Mucosa of rectum (tissue), 2 donors: ENCODE measurements at regions not wholly inside any gene's neighbourhood (a gene's known extent, or its start where the extent isn't known, plus 50 kb on each side); places are given as distances from the start of the nearest gene placed in this dataset.

ENCODE experiments used
- H3K27ac ChIP-seq, 2 donors: one replicate each; pipeline ENCODE4 v1.7.0; 2013; ENCODE audit warnings: inconsistent platforms in 2 of 2, low read depth in 2 of 2, low read length in 2 of 2
- H3K27me3 ChIP-seq, 2 donors: one replicate each; pipeline ENCODE4 v1.7.0; 2013; ENCODE audit warnings: low read length in 2 of 2; ENCODE audit not compliant: control insufficient read depth in 2 of 2, insufficient read depth in 2 of 2
- H3K36me3 ChIP-seq, 2 donors: one replicate each; pipeline ENCODE4 v1.7.0; 2013; ENCODE audit warnings: low read length in 2 of 2; ENCODE audit not compliant: control insufficient read depth in 2 of 2, insufficient read depth in 2 of 2
- H3K4me1 ChIP-seq, 2 donors: one replicate each; pipeline ENCODE4 v1.7.0; 2013; ENCODE audit warnings: low read length in 2 of 2, mild to moderate bottlenecking in 1 of 2; ENCODE audit not compliant: control insufficient read depth in 2 of 2, insufficient read depth in 2 of 2
- H3K4me3 ChIP-seq, 2 donors: one replicate each; pipeline ENCODE4 v1.7.0; 2013; ENCODE audit warnings: low read length in 2 of 2
- H3K9ac ChIP-seq, 2 donors: one replicate each; pipeline ENCODE4 v1.7.0; 2013; ENCODE audit warnings: low read length in 2 of 2, low read depth in 1 of 2, mild to moderate bottlenecking in 1 of 2
- H3K9me3 ChIP-seq, 2 donors: one replicate each; pipeline ENCODE4 v1.7.0; 2013; ENCODE audit warnings: low read length in 2 of 2; ENCODE audit not compliant: control insufficient read depth in 2 of 2
- donor health status: healthy.
- donor health status: Normal muscosa, but diverticular disease.

- Histone ChIP-seq H3K9ac (no peak overlapping the region), H3K27me3 (no peaks in the 10 kb centered on the region)
Measured at GRCh38 chr6:14945461-14946185, 300.2 kb upstream of the JARID2 start.

DNA sequence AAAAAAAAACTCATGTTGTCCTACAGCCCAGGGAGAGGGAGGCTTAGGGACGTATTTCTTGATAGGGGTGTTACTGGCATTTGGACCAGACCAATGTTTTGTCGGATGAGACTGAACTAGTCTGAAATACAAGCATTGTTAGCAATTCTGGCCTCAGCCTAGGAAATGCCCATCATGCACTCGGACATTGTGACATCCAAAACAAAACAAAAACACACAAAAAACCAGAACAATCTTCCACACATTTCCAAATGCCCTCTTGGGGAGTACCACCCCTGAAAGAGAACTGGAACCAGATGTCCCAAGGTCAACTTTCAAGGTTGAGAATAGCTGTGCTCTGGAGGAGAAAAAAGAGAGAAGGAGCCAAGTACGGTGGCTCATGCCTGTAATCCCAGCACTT lies 299.1 kb upstream of the JARID2 start:
- Histone ChIP-seq H3K9ac (no peak overlapping the region), H3K4me3 (no peak overlapping the region), H3K9me3 (no peaks in the 10 kb centered on the region), H3K27me3 (no peaks in the 10 kb centered on the region), H3K36me3 (no peaks in the 10 kb centered on the region), H3K4me1 (no peaks in the 10 kb centered on the region), H3K27ac (no peak overlapping the region)

More at GRCh38 chr6:14945461-14946185, 300.2 kb upstream of the JARID2 start:
- no peaks in the 10 kb centered on the region for H3K4me1 ChIP-seq
- H3K36me3 ChIP-seq = no peaks in the 10 kb centered on the region
- H3K9me3 ChIP-seq = no peaks in the 10 kb centered on the region
- H3K27ac ChIP-seq = no peak overlapping the region
- H3K4me3 ChIP-seq = no peak overlapping the region

DNA sequence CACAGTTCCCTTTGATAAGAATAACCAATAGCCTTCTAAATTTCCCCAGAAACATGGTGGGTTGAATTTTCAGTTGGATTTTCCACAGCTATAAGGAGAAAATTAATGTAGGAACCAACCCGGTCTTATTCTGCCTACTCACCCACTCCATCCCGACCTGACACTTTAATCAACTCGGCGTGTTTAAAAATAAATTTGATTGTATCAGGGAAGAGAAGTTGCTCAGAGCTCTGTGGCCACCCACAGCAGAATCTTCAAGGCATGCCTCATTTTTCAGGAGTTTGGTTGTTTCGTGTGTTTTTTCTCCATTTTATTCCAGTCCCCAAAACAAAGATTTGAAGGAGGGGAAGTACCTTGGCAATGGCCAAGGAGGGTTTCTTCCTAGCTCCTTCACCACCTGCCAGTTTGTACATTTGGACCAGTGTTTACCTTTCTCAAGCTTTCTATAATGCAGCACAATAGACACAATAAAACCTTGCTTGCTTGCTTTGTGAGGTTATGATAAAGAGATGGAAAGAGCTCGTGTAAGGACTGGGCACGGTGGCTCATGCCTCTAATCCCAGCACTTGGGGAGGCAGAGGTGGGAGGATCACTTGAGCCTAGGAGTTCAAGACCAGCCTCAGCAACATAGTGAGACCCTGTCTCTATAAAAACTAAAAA lies 297.2 kb upstream of the JARID2 start:
- H3K27ac ChIP-seq = no peak overlapping the region
- no peaks in the 10 kb centered on the region for H3K27me3 ChIP-seq
- no peaks in the 10 kb centered on the region for H3K9me3 ChIP-seq
- H3K36me3 ChIP-seq = no peaks in the 10 kb centered on the region
- no peak overlapping the region for H3K4me3 ChIP-seq
- H3K9ac ChIP-seq = no peak overlapping the region
- no peaks in the 10 kb centered on the region for H3K4me1 ChIP-seq

DNA sequence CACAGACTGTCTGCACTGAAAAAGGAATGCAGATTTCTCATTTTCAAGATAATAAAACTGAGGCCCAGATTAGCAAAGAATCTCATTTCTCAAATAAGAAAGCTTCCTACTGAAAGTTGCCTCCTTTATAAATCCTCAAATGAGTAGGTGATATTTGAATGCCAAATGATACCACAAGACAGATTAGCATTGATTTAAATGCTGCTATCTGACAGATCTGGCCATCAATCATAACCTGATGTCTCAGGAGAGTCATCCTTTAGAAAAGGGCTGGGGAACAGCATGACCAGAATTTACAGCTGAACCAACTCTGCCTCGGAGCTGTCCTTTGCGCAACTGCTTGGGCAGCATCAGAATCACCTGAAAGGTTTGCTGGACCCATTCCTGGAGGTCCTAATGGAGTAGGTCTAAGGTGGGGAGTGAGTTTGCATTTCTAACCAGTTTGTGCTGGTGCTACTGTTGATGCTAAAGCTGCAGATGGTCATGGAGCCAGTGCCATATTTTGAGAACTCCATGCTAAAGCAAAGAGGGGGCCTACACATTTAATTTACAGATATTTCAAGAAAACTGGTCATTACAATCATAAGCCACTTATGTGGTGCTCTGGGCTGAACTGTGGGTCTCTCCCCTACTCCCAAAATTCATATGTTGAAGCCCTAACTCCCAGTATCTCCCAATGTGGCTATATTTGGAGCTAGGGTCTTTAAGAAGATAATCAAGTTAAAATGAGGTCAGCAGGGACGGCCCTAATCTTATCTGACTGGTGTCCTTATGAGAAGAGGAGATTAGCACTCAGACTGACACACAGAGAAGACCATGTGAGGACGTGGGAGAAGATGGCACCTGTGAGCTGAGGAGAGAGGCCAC lies 295.5 kb upstream of the JARID2 start:
- H3K9ac ChIP-seq = no peak overlapping the region
- no peak overlapping the region for H3K4me3 ChIP-seq
- no peaks in the 10 kb centered on the region for H3K4me1 ChIP-seq
- H3K27ac ChIP-seq = no peak overlapping the region
- no peaks in the 10 kb centered on the region for H3K27me3 ChIP-seq
- peaks cover 0 to 2% of the 10 kb centered on the region in 2 donors for H3K9me3 ChIP-seq
- H3K36me3 ChIP-seq = no peaks in the 10 kb centered on the region

DNA sequence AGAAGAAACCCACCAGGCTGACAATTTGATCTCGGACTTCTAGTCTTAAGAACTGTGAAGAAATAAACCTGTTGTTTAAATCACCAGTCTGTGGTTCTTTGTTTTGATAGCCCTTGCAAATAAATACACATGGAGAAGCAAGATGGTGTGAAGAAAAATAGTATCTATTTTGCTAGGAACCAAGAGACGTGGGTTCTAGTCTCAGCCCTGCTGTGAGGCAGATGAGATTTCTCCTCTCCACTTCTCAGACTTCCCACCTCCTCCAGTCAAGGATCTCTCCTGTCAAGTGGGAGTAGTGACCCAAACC lies 294.9 kb upstream of the JARID2 start:
- Histone ChIP-seq H3K36me3 (no peaks in the 10 kb centered on the region), H3K4me1 (no peaks in the 10 kb centered on the region), H3K27me3 (no peaks in the 10 kb centered on the region), H3K9me3 (peaks cover 0 to 2% of the 10 kb centered on the region in 2 donors), H3K9ac (no peak overlapping the region), H3K27ac (no peak overlapping the region), H3K4me3 (no peak overlapping the region)

GRCh38 chr6:14951704-14952103 lies 294.2 kb upstream of the JARID2 start:
- Histone ChIP-seq H3K27me3 (no peaks in the 10 kb centered on the region), H3K9ac (no peak overlapping the region), H3K27ac (no peak overlapping the region), H3K4me3 (no peak overlapping the region), H3K9me3 (peaks cover 0 to 2% of the 10 kb centered on the region in 2 donors), H3K4me1 (no peaks in the 10 kb centered on the region), H3K36me3 (no peaks in the 10 kb centered on the region)

- no peaks in the 10 kb centered on the region for H3K36me3 ChIP-seq
- no peak overlapping the region for H3K4me3 ChIP-seq
- no peaks in the 10 kb centered on the region for H3K4me1 ChIP-seq
- no peaks in the 10 kb centered on the region for H3K27me3 ChIP-seq
- H3K9ac ChIP-seq = no peak overlapping the region
- H3K27ac ChIP-seq = no peak overlapping the region
- peaks cover 0 to 2% of the 10 kb centered on the region in 2 donors for H3K9me3 ChIP-seq
Measured at GRCh38 chr6:14953836-14954235, 292.0 kb upstream of the JARID2 start.

DNA sequence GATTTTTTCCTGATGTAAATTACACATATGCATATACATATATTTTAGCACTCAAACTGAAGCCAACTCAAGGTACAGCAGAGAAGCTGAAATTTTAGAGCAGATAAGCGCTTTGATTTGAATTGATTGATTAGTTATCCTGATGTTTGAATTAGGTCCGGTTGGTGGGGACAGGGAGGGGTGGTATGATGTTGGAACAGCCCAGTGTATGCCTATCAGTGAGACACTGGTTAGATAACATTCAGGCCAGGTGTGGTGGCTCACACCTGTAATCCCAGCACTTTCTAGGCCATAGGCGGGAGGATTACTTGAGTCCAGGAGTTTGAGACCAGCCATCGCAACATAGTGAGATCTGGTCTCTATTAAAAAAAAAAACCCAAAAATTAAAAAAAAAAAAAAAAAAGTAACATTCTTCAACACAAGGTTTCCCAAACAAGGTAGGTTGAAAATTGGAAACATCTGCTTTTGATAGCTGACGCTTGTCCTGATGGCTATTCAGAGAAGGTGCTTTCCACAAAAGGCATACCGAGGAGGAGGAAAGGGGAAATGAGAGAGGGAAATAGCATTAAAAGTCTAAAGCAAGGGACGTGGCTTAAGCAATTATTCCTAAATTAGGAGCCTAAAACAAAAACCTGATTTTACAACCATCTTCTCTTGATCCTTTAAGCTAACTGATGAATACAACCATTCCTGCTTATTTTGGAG lies 288.4 kb upstream of the JARID2 start:
- no peaks in the 10 kb centered on the region for H3K27me3 ChIP-seq
- H3K9ac ChIP-seq = no peak overlapping the region
- no peaks in the 10 kb centered on the region for H3K4me1 ChIP-seq
- H3K4me3 ChIP-seq = no peak overlapping the region
- no peak overlapping the region for H3K27ac ChIP-seq
- peaks cover 0 to 2% of the 10 kb centered on the region in 2 donors for H3K9me3 ChIP-seq
- no peaks in the 10 kb centered on the region for H3K36me3 ChIP-seq

GRCh38 chr6:14959324-14959885 lies 286.5 kb upstream of the JARID2 start:
- Histone ChIP-seq H3K36me3 (no peaks in the 10 kb centered on the region), H3K9me3 (peaks cover 0 to 2% of the 10 kb centered on the region in 2 donors), H3K9ac (no peak overlapping the region), H3K4me3 (no peak overlapping the region), H3K27me3 (no peaks in the 10 kb centered on the region), H3K27ac (no peak overlapping the region), H3K4me1 (no peaks in the 10 kb centered on the region)
